DMS79 treated with DMSO at 0.1 percent for 48 hours (cell line): ENCODE measurements at regions not wholly inside any gene's neighbourhood (a gene's known extent, or its start where the extent isn't known, plus 50 kb on each side); places are given as distances from the start of the nearest gene placed in this dataset.
"Not testable (repeated sequence)": the region's sequence is repeated elsewhere in the genome, so short reads cannot be mapped to it uniquely, and the experiment has no call there.

ENCODE experiments used
- DNase-seq: peaks from one replicate; lab custom pipeline; 2025; lab: John Stamatoyannopoulos, UW

DNA sequence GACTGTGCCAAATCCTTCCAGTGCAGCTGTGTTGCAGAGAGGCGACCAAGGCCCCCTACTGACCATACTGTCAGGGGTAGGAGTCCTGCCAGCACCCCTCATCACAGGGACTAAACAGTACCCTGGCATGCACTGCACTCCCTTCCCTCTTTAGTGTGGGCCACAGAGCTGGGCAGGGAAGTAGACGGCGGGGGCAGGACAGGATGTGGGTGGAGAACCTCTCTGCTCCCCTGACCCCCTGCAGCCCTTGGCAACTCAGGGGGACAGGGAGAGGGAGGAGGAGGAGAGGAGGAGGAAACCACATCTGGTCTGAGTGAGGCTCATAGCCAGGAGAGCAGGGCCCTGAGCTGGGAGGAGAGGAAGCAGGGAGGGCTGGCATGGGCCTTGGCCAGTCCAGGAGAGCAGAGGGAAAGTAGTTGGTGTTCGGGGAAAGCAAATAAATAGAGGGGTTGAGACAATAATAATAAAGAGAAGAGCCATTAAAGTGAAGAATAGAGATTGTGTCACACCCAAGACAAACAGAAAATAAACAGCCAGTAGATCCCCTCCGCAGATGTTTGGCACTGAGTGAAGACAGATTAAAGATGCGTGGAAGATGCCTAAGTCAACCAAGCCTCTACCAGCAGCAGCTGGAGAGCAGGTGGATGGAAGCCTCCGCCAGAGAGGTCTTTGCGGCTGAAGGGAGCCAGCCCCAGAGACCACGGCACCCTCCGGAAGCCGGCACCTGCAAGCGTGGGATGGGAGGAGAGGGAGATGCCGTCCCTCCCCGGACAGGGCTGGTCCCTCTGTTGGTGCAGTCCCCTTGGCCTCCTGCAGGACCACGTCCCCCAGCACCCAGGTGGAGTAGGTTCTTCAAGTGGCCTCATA lies 61.5 kb downstream of the RPUSD4 start:
- DNase-seq, result peak; percentile 97

DNA sequence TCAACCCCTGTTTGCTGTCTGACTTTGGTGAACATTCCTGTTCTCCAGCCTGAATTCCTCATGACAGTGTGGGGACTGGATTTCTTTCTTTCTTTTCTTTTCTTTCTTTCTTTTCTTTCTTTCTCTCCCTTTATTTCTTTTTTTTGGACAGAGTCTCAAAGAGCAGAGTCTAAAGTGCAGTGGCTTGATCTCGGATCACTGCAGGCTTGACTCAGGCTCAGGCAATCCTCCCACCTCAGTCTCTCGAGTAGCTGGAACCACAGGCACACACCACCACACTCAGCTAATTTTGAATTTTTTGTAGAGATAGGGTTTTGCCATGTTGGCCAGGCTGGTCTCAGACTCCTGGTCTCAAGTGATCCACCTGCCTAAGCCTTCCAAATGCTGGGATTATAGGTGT lies 63.1 kb downstream of the RPUSD4 start:
- no peak for DNase-seq

DNA sequence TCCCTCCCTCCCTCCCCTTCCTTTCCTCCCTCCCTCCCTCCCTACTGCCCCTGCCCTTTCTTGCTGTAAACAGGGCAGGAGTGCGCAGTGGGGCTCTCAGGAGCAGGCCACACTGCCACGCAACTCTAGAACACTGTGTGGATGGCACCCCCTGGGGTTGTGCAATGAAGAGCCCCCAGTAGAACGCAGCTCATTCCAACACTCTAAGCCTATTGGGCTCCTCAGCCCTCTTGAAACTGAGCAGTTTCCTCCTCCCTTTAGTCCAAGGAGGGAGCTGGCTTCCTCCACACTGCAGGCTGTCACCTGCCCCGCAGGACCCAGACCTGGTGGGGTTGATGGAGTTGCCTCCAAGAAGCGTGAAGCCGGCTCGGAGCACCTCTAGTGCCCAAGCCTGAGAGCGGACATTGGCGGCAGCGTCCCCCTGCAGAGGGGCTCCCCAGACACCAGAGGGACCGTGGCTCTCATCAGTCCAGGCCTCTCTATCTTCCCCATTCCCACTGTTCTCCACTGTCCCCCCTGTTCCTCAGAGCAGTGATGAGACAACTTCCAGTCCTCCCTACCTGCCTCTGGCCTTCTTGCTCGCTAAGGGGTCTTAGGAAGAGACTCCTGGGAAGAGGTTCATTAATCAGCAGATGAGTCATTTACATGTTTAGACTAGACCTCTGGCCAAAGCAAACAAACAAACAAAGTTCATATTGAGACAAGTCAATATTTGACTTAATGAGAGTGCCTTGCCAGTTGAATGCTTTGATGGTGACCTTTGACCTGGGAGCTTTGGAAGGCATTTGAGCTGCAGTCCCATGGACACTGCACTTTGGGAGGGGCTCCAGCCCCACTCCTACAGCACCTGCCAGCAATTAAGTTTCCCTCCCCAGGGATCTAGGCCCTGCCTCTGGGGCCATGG lies 64.0 kb downstream of the RPUSD4 start:
- DNase-seq, result peak; percentile 86

DNA sequence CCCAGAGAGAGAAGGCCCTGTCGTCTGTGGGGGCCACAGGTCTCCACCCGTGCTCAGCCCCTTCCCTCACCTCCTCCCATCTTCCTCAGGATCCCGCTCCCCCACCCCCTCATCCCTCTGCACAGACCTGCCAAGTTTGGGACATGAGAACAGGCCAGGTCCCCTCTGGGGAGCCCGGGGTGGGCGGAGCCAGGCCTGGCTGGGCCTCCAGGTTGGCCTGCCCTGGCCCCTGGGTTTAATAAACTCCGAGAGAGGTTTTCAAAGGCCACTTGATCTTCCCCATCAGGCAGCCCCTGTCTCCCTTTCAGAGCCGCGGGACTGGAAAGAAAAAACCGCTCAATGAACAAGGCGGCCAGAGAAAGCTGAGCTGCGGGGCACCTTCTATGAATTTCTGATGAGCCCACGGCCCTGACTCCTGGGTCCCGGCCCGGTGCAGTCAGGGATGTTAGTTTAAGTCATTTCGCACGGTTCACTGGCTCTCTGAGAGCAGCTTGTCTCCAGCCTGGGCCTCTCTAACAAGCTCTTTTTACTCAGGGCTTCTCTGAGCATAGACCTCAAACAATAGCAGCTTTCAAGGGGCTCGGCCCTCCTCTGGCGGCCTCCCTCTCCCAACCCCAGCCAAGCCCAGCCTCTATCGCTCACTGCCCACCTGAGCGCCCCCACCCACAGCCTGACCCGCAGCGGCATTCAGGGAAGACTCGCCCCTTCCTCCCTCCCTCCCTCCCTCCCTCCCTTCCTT lies 64.8 kb downstream of the RPUSD4 start:
- peak; percentile 99 for DNase-seq

DNA sequence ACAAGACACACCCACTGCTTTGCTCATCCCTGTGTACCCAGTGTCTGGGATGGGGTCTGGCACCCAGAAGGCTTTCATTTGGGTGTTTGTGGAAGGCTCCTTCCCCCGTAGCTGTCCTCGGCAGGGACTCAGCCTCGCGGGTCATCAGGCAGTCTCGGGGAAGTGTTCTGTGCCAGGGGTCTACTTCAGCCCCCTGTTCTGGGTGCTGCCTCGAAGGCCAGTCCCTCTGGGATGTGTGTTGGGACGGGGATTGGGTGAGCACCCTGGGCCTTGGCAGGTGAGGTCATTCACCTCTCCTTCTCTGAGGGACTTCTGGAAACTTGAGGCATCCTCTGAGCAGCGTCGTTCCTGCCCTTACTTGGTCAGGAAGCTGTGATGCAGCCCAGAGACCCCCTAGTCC lies 65.5 kb downstream of the RPUSD4 start:
- DNase-seq, result no peak

DNA sequence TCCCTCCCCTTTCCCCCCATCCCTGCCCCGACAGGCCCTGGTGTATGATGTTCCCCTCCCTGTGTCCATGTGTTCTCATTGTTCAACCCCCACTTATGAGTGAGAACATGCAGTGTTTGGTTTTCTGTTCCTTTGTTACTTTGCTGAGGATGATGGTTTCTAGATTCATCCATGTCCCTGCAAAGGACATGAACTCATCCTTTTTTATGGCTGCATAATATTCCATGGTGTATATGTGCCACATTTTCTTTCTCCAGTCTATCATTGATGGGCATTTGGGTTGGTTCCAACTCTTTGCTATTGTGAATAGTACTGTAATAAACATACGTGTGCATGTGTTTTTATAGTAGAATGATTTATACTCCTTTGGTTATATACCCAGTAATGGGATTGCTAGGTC lies 68.0 kb downstream of the RPUSD4 start:
- DNase-seq, result not testable (repeated sequence)

DNA sequence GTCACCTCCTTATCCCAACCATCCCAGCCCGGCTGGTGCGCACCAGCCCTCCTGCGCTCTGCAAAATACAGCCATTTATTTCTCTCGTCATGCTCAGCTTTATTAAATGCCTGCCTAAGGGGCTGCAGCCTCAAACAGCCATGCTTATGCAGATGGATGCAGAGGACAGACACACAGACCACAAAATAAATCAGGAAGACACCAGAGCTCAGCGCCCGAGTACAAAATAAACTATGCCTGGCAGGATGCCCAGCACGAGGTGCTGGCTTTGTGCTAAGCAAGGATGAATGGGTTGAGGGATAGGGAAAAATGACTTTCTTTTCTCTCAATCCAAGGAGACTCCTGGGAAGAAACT lies 70.5 kb downstream of the RPUSD4 start:
- DNase-seq, result peak; percentile 91

DNA sequence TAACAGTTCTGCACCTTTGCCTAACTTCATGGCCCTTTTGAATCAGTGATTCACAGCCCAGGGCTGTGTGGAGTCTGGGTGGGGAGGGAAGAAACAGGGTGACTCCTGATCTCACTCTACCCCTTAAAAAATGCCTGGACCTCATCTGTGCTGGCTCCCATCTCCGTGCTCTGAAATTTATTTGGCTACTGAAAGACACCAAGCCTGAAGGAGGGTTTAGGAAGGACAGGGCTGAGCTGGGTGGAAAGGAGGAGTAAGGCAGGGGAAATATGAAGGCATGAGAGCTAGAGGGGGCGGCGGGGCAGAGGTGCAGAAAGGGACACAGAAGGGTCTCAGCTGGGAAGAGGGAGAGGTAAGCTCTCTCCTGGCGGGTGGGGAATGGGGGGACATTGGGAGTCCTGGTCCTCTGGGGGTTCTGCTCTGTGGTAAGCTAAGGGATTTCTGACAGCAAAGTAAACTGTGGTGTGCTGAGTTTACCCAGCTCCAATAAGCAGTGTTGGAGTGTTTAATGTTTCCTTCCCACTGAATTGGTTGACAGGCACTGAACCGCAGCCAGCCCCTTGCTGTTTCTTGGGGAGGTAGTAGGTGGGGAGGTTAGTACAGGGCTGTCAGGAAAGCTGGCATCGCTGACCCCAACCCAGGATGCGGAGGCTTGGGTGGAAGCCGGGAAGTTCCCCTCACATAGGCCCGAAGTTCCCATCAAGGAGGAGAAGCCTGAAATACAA lies 71.1 kb downstream of the RPUSD4 start:
- peak; percentile 89 for DNase-seq

DNA sequence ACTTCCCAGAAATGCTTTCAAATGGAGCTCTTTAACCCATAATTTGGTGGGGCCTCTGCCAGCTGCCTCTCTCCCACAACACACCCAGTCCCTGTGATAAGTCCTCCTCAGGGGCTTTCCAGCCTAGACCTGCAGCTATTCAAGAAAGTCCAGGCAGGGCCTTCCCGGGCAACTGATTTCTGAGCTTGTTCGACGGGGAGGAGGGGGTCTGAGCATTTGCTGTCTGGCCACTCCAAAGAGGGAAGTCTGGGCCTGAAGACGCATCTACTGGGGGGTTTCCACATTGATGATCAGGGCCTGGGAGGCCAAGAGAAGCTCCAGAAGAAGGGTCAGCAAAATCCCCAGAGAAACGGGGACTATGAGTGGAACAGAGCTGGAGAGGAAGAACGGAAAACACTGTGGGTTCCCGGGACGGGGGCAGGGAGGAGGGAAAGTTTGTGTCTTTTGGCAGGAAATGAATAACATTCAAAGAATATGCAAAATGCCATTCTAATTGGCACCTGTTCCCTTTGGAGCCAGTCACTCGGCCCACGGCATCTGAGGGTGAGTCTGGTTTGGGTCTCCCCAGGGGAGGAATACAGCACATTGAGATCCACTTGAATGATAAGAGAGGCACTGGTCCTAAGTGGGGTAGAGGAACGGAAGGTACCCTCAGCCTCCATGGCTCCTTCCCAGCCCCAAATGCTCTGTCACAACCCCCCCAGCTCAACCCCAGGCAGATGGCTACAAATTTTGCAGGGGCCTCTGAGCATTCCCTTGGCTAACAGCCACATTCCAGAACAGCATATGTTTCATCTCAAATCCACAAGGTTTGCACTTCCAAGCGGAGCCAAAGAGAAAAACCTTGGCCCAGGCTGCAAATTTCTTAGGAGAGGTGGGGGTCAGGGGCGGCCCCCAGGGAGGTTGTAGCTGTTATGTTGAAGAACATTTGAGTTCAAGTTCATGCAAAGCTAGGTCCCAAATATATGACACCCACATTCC lies 72.0 kb downstream of the RPUSD4 start:
- no peak for DNase-seq

DNA sequence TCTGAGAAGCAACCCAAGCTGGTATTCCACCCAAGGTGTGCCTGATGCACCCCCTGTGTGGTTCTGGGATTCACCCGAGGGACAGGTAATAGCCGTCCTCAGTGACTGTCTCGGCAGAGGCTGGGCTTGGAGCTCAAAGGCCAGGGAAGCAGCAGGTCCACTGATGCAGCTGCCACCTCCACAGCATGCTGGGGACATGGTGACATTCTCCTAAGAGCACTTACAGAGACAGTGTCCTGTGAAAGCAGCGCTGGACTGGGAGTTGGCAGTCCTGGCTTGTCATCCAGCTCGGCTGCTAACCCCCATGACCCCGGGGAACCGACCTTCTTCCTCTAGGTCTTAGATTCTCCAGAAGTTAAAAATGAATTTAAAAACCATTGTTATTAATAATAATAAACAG lies 72.8 kb downstream of the RPUSD4 start:
- no peak for DNase-seq

DNA sequence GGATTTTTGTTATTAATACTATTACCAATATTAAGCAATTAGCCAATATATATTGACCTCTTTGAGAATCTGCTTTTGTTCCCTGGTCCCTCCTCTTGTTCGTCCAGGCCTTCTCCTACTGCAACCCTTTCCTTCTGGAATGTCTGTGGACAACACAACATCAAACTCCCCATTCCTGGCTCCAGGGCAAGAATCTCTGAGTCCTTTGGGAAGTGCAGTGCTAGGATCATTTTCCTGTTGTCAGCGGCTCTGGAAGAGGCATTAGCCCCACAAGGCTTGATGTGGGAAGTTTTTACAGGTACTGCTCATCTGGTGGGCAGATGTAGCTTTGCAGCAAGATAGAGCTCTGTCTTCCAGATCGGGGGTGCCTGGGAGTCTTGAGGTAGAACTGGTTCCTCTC lies 74.3 kb downstream of the RPUSD4 start:
- DNase-seq, result no peak

DNA sequence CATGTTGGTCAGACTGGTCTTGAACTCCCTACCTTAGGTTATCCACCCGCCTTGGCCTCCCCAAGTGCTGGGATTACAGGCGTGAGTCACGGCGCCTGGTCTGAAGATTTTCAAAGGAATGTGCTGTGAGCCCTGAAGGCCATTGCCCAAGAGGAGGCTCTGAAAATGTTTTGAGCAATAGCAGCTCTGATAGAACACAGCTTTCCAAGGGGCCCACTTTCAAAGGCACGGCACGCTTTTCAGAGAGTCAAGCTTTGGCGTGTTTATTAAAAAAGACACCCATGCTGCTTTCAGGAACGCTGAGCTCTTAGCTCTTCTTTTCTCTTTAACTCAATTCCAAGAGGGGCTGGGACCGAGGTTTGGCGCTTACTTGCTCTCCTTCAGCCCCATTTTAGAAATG lies 73.8 kb upstream of the CDON start:
- no peak for DNase-seq

DNA sequence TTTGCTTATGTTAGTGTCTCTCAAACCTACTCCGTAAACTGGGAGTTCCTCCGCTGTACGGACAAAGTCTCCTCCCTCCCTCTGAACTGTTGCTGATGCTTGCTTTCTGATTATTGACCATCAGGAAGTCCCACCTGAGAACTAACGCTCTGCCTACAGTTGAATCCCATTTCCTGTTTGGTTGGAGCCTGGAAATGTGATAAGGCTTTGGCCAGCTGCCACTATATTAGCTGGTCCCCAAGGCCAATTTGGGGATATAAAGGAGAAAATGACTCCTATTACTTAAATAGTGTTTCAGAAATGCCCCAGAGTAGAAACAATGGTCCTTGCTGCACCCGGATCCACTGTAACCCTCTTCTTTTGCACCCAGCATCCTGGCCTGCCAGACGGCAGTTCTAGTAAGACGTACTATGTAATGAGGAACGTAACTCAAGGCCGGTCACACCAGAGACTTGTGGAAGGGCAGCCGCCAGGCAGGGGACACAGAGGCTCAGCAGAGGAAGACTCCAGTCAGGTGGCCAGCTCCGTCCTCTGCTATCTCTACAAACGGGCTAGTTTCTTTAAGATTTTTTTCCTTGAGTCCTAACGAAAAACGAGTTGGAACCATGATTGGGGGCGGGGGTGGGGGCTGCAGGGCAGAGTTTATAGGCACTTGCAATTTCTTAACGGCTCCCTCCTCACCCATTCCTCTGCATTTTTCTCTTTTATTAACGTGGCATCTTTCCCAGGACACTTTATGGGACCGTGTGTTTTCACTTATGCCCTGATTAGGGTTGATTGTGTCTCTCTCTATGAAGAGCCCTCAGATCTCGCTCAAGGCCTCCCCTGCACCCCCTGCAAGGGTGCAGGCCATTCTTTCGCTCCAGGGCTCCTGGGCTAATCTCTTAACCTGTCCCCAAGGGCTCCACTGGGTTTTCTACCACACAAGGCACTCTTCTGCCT lies 72.8 kb upstream of the CDON start:
- peak; percentile 71 for DNase-seq

DNA sequence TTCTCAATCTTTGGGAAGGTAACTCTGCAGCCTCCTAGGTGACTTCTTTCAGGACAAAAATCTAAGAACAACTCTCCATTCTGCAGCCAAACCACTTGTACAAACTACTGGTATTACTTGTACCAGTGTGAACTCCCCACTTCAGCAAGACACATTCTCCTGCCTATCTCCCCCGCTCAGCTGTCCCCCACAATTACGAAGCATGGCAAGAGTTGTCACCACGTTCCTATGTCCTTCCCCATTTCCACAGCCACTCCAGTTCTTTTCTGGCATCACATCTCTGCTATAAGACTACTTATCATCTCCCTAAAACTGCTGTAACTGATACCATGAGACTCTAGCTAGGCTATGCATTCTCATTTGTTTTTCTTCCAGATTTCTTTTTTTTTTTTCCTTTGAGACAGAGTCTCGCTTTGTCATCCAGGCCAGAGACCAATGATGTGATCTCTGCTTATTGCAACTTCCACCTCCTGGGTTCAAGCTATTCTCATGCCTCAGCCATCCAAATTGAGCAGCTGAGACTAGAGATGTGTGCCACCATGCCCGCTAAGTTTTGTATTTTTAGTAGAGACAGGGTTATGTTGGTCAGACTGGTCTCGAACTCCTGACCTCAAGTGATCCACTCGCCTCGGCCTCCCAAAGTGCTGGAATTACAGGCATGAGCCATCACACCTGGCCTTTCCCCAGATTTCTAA lies 71.9 kb upstream of the CDON start:
- no peak for DNase-seq

DNA sequence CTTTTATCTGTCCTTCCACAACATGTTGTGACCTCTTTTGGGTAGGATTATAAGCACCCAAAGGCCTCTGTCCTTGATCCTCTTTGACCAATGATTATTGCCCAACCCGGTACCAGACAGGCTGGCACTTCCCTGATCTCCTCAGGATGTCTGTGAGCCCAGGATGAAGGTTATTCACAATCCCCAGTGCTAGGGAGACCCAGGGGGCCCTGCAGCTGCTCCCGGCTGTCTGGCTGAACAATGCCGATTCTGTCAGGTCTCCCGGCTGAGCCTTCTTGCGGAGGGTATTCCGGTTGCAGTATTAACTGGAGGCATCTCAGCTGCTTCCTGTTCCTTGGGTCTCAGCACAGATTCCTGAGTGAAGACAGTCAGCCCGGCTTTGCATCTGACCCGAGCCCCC lies 71.2 kb upstream of the CDON start:
- DNase-seq, result no peak

DNA sequence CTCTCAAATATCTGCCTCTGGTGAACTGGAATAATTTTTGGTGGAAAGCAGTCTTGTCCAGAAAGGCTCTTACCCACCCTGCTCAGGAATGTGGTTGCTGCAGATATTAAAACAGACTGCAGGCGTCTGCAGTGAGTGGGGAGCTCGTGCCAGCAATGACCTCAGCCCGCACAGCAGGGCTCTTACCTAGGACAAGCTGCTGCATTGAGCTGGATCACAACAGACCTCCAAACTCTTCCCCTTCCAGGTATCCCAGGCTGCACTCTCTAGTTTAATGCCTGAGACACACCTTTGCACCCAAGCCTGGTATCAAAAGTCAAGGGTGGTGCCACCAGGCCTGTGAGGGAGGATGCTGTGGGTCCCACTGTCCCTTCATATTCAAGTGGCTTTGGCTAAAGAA lies 69.7 kb upstream of the CDON start:
- peak; percentile 86 for DNase-seq

DNA sequence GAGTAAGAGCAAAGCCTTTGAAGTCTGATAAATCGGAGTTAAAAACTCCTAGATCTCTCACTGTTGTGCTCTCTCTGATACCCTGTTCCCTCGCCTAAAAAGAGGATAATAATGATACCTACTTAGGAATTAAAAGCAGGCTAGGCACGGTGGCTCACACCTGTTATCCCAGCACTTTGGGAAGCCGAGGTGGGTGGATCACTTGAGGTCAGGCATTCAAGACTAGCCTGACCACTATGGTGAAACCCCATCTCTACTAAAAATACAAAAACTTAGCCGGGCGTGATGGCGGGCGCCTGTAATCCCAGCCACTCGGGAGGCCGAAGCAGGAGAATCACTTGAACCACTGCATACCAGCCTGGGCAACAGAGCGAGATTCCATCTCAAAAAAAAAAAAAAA lies 68.1 kb upstream of the CDON start:
- not testable (repeated sequence) for DNase-seq

DNA sequence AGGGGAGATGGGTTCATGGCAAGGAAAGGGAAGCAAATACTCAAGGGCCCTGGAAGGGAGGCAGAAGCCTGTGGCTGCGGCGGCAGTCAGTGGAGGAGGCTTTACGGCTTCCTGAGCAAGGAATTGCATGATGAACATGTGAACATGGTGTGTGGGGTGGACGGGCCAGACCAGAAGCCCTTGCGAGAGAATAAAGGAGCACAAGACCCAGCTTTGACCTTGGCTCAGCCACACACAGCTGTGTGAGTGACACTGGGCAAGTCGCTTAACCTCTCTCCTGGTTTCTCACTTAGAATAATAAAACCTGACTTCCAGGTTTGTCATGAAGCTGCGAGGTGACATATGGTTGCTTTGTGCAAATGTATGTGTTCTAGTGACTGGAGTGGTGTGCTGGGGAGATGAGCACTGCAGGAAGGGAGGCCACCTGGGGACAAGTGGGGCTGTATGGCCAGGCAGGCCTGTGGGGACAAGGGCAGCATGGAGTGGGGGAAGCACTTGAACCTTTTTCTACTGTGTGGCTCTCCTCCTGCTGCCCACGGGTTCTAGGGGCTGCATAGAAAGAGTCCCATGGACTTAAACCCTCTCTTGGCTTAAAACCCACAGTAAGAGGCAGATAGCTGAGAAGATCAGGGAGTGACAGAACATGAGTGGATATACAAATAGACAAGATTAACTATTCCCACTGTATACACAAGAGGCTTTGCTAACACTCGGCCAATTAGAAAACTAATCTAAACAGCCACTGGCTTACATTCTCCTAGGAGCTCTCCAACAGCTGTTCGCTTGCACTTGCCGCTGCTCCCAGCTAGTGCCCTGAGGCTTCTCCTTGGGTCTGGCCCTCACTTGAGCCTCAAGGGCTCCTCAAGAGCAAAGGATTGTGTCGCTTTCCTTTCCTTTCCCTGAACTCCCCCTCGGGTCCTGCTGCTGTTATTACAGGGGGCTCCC lies 67.3 kb upstream of the CDON start:
- DNase-seq, result peak; percentile 95
